BLaER1 treated with 17β-estradiol and CSF1 and Interleukin-3, amounts not matched to agents 10 nM and 100 nM (cell line): ENCODE measurements at regions not wholly inside any gene's neighbourhood (a gene's known extent, or its start where the extent isn't known, plus 50 kb on each side); places are given as distances from the start of the nearest gene placed in this dataset.
"Not testable (repeated sequence)": the region's sequence is repeated elsewhere in the genome, so short reads cannot be mapped to it uniquely, and the experiment has no call there.

Experiments used
- H3K27ac ChIP-seq, 11 experiments: shearing (Covaris generic); formaldehyde crosslinking; 2 replicates each; pipeline ENCODE4 v1.8.1; 2022
- H3K27me3 ChIP-seq, 11 experiments: shearing (Covaris generic); formaldehyde crosslinking; 2 replicates each; pipeline ENCODE4 v1.8.1; 2022
- H3K36me3 ChIP-seq, 11 experiments: shearing (Covaris generic); formaldehyde crosslinking; 2 replicates each; pipeline ENCODE4 v1.8.1; 2022
- H3K4me1 ChIP-seq, 10 experiments: shearing (Covaris generic); formaldehyde crosslinking; 2 replicates each; pipeline ENCODE4 v1.8.1; 2022
- H3K4me2 ChIP-seq, 11 experiments: shearing (Covaris generic); formaldehyde crosslinking; 2 replicates each; pipeline ENCODE4 v1.8.1; 2022
- H3K4me3 ChIP-seq, 10 experiments: shearing (Covaris generic); formaldehyde crosslinking; 2 replicates each; pipeline ENCODE4 v1.8.1; 2022
- H3K9ac ChIP-seq, 11 experiments: shearing (Covaris generic); formaldehyde crosslinking; 2 replicates each; pipeline ENCODE4 v1.8.1; 2022
- H3K9me3 ChIP-seq, 11 experiments: shearing (Covaris generic); formaldehyde crosslinking; replicated peaks in 1 of 11; 2 replicates each; pipeline ENCODE4 v1.8.1; 2022
- H4K20me1 ChIP-seq, 11 experiments: shearing (Covaris generic); formaldehyde crosslinking; 2 replicates each; pipeline ENCODE4 v1.8.1; 2022
- Cebpa-rat ChIP-seq, 11 experiments: shearing (Covaris generic); IDR thresholded peaks; 2 replicates each; pipeline ENCODE4 v1.8.1; 2022

DNA sequence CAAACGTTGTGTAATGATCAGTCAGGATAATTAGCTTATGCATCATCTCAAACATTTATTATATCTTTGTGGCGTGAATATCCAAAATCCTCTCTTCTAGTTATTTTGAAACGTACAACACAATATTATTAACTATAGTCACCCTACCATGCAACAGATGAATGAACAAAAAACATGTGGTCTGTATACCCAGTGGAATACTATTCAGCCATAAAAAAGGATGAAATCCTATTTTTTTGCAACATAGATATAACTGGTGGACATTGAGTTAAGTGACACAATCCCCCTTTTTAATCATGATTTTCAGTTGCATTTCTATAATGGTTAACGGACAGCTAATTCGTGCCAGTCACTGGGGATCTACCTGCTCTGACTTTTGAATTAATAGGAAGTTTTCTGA lies 145.6 kb downstream of the SOX1 start:
- peaks cover 6 to 18% (median 7%) of the 10 kb centered on the region in 11 experiments for H3K27me3 ChIP-seq
- H3K9ac ChIP-seq = no peak overlapping the region
- H4K20me1 ChIP-seq = peaks cover 0 to 12% (median 0%) of the 10 kb centered on the region in 11 experiments; a peak in 3 of 22 replicates
- H3K4me3 ChIP-seq = no peak overlapping the region
- no peaks in the 10 kb centered on the region for H3K9me3 ChIP-seq
- H3K4me2 ChIP-seq = no peak overlapping the region
- no peak overlapping the region for H3K27ac ChIP-seq
- peaks cover 0 to 5% (median 0%) of the 10 kb centered on the region in 10 experiments; a peak in 1 of 20 replicates for H3K4me1 ChIP-seq
- H3K36me3 ChIP-seq = no peaks in the 10 kb centered on the region
- TF ChIP-seq Cebpa-rat (IDR thresholded peaks at IDR 0.05) = no peak

DNA sequence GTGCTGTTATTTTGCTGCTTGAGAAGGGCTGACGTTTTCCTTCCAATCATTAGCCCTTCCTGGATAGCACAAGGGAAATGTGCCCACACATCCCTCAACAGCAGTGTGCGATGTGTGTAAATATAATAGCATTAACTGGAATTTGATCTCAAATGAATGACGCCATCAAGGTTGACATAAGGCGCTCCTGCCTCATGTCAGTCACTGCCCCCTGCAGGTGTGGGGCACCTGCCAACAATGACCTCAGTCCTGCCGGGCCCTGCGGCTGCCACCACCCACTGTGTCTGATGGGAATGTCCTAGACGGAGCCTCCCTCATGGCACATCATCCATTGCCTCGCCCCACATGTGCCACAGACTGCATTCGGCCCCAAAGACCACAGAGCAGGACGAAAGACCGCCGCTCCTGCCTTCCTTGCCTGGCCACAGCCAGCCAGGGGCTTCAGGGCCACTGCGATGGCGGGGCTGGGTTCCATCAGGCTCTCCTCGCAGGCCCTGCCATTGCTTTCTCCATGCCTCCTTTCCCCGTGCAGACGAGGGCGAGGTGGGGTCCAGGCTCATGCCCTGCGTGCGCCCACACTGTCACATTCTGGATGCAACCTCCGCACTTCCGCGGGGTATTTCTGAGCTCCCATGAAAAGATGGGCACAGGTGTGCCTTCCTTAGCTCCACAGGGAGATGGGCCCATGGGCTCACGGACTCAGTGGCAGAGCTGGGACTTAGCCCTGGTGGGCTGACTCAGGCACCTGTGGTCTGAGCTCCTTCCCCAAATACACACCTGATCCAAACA lies 146.7 kb downstream of the SOX1 start:
- no peak overlapping the region for H3K4me2 ChIP-seq
- H3K27me3 ChIP-seq = peaks cover 0 to 7% (median 0%) of the 10 kb centered on the region in 11 experiments; a peak in 1 of 22 replicates
- no peak for TF ChIP-seq Cebpa-rat (IDR thresholded peaks at IDR 0.05)

DNA sequence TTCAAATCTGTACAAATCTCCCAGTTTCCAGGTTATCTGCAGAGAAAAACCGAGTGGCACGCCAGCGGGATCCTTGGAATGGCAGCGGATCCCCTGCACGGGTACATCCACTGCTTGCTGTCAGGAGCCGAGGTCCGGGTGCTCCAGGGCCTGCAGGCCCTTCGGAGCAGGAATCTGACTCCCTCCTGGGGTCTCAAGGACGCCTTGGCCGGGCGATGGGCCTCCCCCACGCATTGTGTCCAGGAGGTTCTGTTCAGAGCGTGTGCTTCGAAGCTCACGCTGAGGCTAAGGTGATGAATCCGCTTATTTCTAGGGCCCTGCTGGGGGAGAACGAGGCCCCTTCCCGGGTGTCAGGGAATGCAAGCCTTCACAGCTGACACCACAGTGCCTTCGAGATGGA lies 148.9 kb downstream of the SOX1 start:
- Histone ChIP-seq H3K27me3 (peaks cover 0 to 5% (median 0%) of the 10 kb centered on the region in 11 experiments; a peak in 1 of 22 replicates), H4K20me1 (peaks cover 0 to 7% (median 0%) of the 10 kb centered on the region in 11 experiments; a peak in 1 of 22 replicates), H3K4me2 (no peak overlapping the region), H3K9me3 (no peaks in the 10 kb centered on the region), H3K4me3 (no peak overlapping the region), H3K27ac (no peak overlapping the region), H3K4me1 (no peaks in the 10 kb centered on the region), H3K9ac (no peak overlapping the region), H3K36me3 (no peaks in the 10 kb centered on the region)
- no peak for TF ChIP-seq Cebpa-rat (IDR thresholded peaks at IDR 0.05)

More for the DNA sequence above, 146.7 kb downstream of the SOX1 start:
- H3K4me1 ChIP-seq = peaks cover 0 to 5% (median 0%) of the 10 kb centered on the region in 10 experiments; a peak in 1 of 20 replicates
- no peak overlapping the region for H3K9ac ChIP-seq
- H4K20me1 ChIP-seq = peaks cover 0 to 10% (median 0%) of the 10 kb centered on the region in 11 experiments; a peak in 2 of 22 replicates
- H3K36me3 ChIP-seq = no peaks in the 10 kb centered on the region
- H3K4me3 ChIP-seq = no peak overlapping the region
- H3K27ac ChIP-seq = no peak overlapping the region
- no peaks in the 10 kb centered on the region for H3K9me3 ChIP-seq

DNA sequence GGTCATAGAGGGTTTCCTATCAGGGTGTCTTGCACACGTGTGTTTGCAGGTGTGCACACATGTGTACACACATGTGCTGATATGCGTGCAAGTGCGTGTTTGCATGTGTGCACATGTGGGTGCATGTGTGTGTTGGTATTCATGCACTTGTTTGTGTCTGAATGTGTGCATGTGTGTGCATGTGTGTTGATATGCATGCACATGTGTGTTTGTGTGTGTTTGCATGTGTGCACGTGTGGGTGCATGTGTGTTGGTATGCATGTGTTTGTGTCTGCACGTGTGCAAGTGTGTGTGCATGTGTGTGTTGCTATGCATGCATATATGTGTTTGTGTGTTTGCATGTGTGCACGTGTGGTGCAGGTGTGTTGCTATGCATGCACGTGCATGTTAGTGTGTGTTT lies 150.5 kb downstream of the SOX1 start:
- no peak for TF ChIP-seq Cebpa-rat (IDR thresholded peaks at IDR 0.05)
- Histone ChIP-seq H3K4me2 (no peak overlapping the region), H4K20me1 (peaks cover 0 to 7% (median 0%) of the 10 kb centered on the region in 11 experiments; a peak in 1 of 22 replicates), H3K27ac (no peak overlapping the region), H3K27me3 (peaks cover 0 to 5% (median 0%) of the 10 kb centered on the region in 11 experiments; a peak in 1 of 22 replicates), H3K4me1 (no peaks in the 10 kb centered on the region), H3K9ac (no peak overlapping the region), H3K4me3 (no peak overlapping the region), H3K9me3 (no peaks in the 10 kb centered on the region), H3K36me3 (no peaks in the 10 kb centered on the region)

DNA sequence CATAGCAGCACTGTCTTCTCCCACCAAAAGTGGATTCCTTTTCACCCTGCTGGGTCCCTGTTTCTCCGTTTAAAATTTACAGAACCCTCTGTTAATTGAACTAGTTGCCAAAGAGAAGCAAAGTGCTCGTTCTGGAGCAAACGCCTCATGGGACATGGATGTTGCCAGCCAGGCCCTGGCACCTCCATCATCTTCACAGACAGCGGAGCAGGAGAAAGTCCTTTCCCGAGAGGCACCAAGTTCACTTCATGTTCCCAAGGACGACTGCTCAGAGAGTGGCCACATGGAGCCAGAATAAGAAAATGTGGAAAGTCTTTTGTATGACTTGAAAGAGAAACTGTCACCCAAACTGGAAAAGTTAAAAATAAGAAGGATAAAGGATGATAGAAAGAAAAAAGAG lies 151.5 kb downstream of the SOX1 start:
- no peaks in the 10 kb centered on the region for H3K9me3 ChIP-seq
- no peak overlapping the region for H3K9ac ChIP-seq
- H3K27ac ChIP-seq = no peak overlapping the region
- no peak overlapping the region for H3K4me3 ChIP-seq
- H3K4me2 ChIP-seq = no peak overlapping the region
- peaks cover 0 to 3% (median 0%) of the 10 kb centered on the region in 10 experiments; a peak in 1 of 20 replicates for H3K4me1 ChIP-seq
- no peaks in the 10 kb centered on the region for H3K36me3 ChIP-seq
- peaks cover 0 to 8% (median 0%) of the 10 kb centered on the region in 11 experiments; a peak in 1 of 22 replicates for H3K27me3 ChIP-seq
- no peak for TF ChIP-seq Cebpa-rat (IDR thresholded peaks at IDR 0.05)
- H4K20me1 ChIP-seq = peaks cover 0 to 7% (median 0%) of the 10 kb centered on the region in 11 experiments; a peak in 1 of 22 replicates

DNA sequence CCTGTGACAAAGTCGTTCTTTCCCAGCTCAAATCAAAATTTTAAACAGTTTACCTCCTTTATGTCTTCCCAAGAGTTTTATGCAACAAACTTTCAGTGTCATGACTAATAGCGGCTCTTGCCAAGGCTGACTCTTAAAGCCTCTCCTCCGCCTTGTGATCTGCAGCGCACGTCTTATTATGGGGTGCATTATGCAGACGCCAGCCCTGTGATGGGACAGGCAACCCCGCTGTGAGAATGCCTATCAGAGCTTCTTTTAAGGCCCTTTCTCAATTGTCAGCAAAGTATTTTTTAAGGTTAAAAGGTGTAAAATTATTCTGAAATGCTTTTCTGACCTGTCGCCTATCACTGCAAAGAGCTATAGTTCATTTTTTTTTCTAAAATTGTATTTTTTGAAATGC lies 152.8 kb downstream of the SOX1 start:
- Histone ChIP-seq H3K9me3 (no peaks in the 10 kb centered on the region), H3K9ac (no peak overlapping the region), H3K4me1 (peaks cover 0 to 3% (median 0%) of the 10 kb centered on the region in 10 experiments; a peak in 1 of 20 replicates), H3K27me3 (peaks cover 0 to 8% (median 0%) of the 10 kb centered on the region in 11 experiments; a peak in 1 of 22 replicates), H4K20me1 (peaks cover 0 to 7% (median 0%) of the 10 kb centered on the region in 11 experiments; a peak in 1 of 22 replicates), H3K4me2 (no peak overlapping the region), H3K4me3 (no peak overlapping the region), H3K36me3 (no peaks in the 10 kb centered on the region), H3K27ac (no peak overlapping the region)
- TF ChIP-seq Cebpa-rat (IDR thresholded peaks at IDR 0.05) = no peak

DNA sequence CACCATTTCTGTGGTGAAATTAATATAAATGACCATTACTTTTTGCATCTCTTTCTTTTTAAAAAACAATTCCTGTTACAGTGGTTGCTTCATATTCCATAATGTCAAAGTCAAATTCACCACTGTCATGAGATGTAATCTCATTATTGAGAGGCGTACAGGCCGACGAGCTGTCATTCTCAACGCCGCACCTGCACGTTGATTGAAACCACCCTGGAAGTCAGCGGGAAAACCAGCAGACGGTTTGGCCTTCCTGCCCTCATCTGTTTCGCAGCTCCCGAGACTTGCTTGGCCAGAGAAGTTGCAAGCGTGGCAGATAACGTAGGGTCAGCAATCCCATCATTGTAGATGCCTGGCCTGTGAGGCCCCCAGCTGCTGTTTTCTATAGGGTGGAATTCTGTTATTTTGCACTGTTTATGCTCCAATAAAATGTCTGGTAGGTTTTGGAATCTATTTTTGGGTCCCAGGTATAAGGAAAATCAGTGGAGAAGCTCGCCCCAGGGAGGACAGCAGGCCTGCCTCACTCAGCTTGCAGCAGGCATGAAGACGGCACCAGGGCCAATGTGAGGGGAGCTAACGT lies 153.4 kb downstream of the SOX1 start:
- H3K9ac ChIP-seq = no peak overlapping the region
- H3K27ac ChIP-seq = no peak overlapping the region
- peaks cover 0 to 8% (median 0%) of the 10 kb centered on the region in 11 experiments; a peak in 1 of 22 replicates for H3K27me3 ChIP-seq
- H3K9me3 ChIP-seq = no peaks in the 10 kb centered on the region
- H4K20me1 ChIP-seq = peaks cover 0 to 7% (median 0%) of the 10 kb centered on the region in 11 experiments; a peak in 1 of 22 replicates
- H3K4me1 ChIP-seq = peaks cover 0 to 3% (median 0%) of the 10 kb centered on the region in 10 experiments; a peak in 1 of 20 replicates
- no peak overlapping the region for H3K4me2 ChIP-seq
- no peaks in the 10 kb centered on the region for H3K36me3 ChIP-seq
- no peak for TF ChIP-seq Cebpa-rat (IDR thresholded peaks at IDR 0.05)
- H3K4me3 ChIP-seq = no peak overlapping the region

DNA sequence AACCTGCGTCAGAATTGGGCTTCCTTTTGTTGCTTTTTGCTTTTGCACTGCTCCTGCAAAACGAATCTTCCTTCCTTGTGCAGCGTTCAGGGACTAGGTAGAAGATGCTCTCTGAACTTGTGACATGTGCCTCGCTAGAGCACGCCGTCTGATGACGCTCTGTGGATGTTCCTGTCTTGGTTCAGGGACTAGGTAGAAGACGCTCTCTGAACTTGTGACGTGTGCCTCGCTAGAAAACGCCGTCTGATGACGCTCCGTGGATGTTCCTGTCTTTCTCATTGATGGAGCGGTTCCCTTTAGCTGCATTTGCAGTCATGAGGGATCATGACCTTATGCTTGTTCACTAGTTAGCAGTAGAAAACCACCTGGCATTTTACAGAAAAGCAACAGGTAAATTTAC lies 154.0 kb downstream of the SOX1 start:
- H3K9me3 ChIP-seq = no peaks in the 10 kb centered on the region
- peaks cover 0 to 5% (median 0%) of the 10 kb centered on the region in 11 experiments; a peak in 1 of 22 replicates for H3K27me3 ChIP-seq
- no peak overlapping the region for H3K9ac ChIP-seq
- H3K4me3 ChIP-seq = no peak overlapping the region
- H3K36me3 ChIP-seq = no peaks in the 10 kb centered on the region
- H4K20me1 ChIP-seq = peaks cover 0 to 7% (median 0%) of the 10 kb centered on the region in 11 experiments; a peak in 1 of 22 replicates
- peaks cover 0 to 3% (median 0%) of the 10 kb centered on the region in 10 experiments; a peak in 1 of 20 replicates for H3K4me1 ChIP-seq
- no peak overlapping the region for H3K27ac ChIP-seq
- no peak overlapping the region for H3K4me2 ChIP-seq
- no peak for TF ChIP-seq Cebpa-rat (IDR thresholded peaks at IDR 0.05)

DNA sequence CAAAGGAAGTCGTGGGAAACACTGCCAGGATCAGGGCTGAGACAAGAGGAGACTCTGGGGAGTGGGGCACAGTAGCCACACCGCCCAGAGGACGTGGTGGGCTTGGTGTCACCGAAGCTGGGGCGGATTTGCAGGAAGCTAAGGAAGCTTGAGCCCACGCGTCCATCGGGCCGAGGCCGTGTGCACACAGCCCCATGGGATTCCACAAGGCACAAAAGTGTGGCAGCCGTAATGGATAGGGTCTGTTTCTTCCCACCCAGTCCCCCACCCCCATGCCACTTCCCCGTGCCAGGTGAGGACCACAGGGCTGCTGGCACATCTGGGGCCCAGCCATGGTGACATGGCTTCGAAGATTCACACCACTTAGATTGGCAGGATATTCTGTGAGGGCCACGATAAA lies 153.2 kb upstream of the SPACA7 start:
- H3K9ac ChIP-seq = no peak overlapping the region
- TF ChIP-seq Cebpa-rat (IDR thresholded peaks at IDR 0.05) = no peak
- no peaks in the 10 kb centered on the region for H3K9me3 ChIP-seq
- no peak overlapping the region for H3K4me2 ChIP-seq
- no peaks in the 10 kb centered on the region; a peak in 1 of 22 replicates for H4K20me1 ChIP-seq
- H3K4me1 ChIP-seq = peaks cover 0 to 3% (median 0%) of the 10 kb centered on the region in 10 experiments; a peak in 1 of 20 replicates
- H3K27ac ChIP-seq = no peak overlapping the region
- no peaks in the 10 kb centered on the region for H3K36me3 ChIP-seq
- 0 out of 22 replicates have a peak, but pooled peaks cover 0 to 3% (median 0%) of the 10 kb centered on the region in 11 experiments for H3K27me3 ChIP-seq
- H3K4me3 ChIP-seq = no peak overlapping the region

DNA sequence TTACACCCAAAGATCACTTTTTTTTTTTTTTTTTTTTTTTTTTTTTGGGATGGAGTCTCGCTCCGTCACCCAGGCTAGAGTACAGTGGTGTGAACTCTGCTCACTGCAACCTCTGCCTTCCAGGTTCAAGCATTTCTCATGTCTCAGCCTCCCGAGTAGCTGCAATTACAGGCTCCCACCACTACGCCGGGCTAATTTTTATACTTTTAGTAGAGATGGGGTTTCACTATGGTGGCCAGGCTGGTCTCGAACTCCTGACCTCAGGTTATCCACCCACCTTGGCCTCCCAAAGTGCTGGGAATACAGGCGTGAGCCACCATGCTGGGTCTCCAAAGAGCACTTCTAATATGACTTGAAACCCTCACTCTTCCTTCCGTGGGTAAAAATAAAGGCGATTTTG lies 152.2 kb upstream of the SPACA7 start:
- H3K27ac ChIP-seq, H3K4me3 ChIP-seq, H3K36me3 ChIP-seq, H3K9ac ChIP-seq, H3K27me3 ChIP-seq, H3K4me1 ChIP-seq, H4K20me1 ChIP-seq, H3K9me3 ChIP-seq, H3K4me2 ChIP-seq: not testable (repeated sequence)
